ENCODE measurements at regions not wholly inside any gene's neighbourhood (a gene's known extent, or its start where the extent isn't known, plus 50 kb on each side); places are given as distances from the start of the nearest gene placed in this dataset.
"Not testable (repeated sequence)": the region's sequence is repeated elsewhere in the genome, so short reads cannot be mapped to it uniquely, and the experiment has no call there.

- no peak for DNase-seq (ENCODE audit: low spot score)
Observed at GRCh38 chr3:87710511-87710910, 348.3 kb downstream of the CGGBP1 start.

GRCh38 chr3:87710028-87710427 is 348.8 kb downstream of the CGGBP1 start:
- no peak for DNase-seq (ENCODE audit: low spot score)

- no peak for DNase-seq (ENCODE audit: low spot score)
Observed at GRCh38 chr3:87706176-87706575, 352.6 kb downstream of the CGGBP1 start.

GRCh38 chr3:87702600-87702999 is 356.2 kb downstream of the CGGBP1 start:
- DNase-seq (ENCODE audit: low spot score) = no peak

GRCh38 chr3:87696124-87697013 is 362.4 kb downstream of the CGGBP1 start:
- no peak for DNase-seq (ENCODE audit: low spot score)

- DNase-seq (ENCODE audit: low spot score) = no peak
Observed at GRCh38 chr3:87694678-87695077, 364.1 kb downstream of the CGGBP1 start.

GRCh38 chr3:87691109-87691508 is 367.7 kb downstream of the CGGBP1 start:
- no peak for DNase-seq (ENCODE audit: low spot score)

- DNase-seq (ENCODE audit: low spot score) = not testable (repeated sequence)
Observed at GRCh38 chr3:87678984-87679660, 379.7 kb downstream of the CGGBP1 start.

GRCh38 chr3:87674397-87675161 is 384.2 kb downstream of the CGGBP1 start:
- DNase-seq (ENCODE audit: low spot score) = no peak

- no peak for DNase-seq (ENCODE audit: low spot score)
Observed at GRCh38 chr3:87673132-87673531, 385.7 kb downstream of the CGGBP1 start.

- no peak for DNase-seq (ENCODE audit: low spot score)
Observed at GRCh38 chr3:87654184-87654583, 377.8 kb upstream of the POU1F1 start.

GRCh38 chr3:87653138-87653537 is 376.8 kb upstream of the POU1F1 start:
- not testable (repeated sequence) for DNase-seq (ENCODE audit: low spot score)

- no peak for DNase-seq (ENCODE audit: low spot score)
Observed at GRCh38 chr3:87634426-87634825, 358.0 kb upstream of the POU1F1 start.

- DNase-seq (ENCODE audit: low spot score) = no peak
Observed at GRCh38 chr3:87627316-87627715, 350.9 kb upstream of the POU1F1 start.

GRCh38 chr3:87626546-87626945 is 350.2 kb upstream of the POU1F1 start:
- DNase-seq (ENCODE audit: low spot score) = no peak

- DNase-seq (ENCODE audit: low spot score) = no peak
Observed at GRCh38 chr3:87625876-87626275, 349.5 kb upstream of the POU1F1 start.

- DNase-seq (ENCODE audit: low spot score) = no peak
Observed at GRCh38 chr3:87624860-87625259, 348.5 kb upstream of the POU1F1 start.

- DNase-seq (ENCODE audit: low spot score) = no peak
Observed at GRCh38 chr3:87621667-87622066, 345.3 kb upstream of the POU1F1 start.

GRCh38 chr3:87615506-87615905 is 339.1 kb upstream of the POU1F1 start:
- DNase-seq (ENCODE audit: low spot score) = no peak

GRCh38 chr3:87614998-87615397 is 338.6 kb upstream of the POU1F1 start:
- no peak for DNase-seq (ENCODE audit: low spot score)

- no peak for DNase-seq (ENCODE audit: low spot score)
Observed at GRCh38 chr3:87607234-87607633, 330.9 kb upstream of the POU1F1 start.

GRCh38 chr3:87595798-87596197 is 319.4 kb upstream of the POU1F1 start:
- DNase-seq (ENCODE audit: low spot score) = no peak

GRCh38 chr3:87581240-87581639 is 304.9 kb upstream of the POU1F1 start:
- no peak for DNase-seq (ENCODE audit: low spot score)

Data from putamen (tissue), 1 donor.